AG04450 (cell line): ENCODE measurements at regions not wholly inside any gene's neighbourhood (a gene's known extent, or its start where the extent isn't known, plus 50 kb on each side); places are given as distances from the start of the nearest gene placed in this dataset.

Experiments used
- CTCF ChIA-PET: fragments of 300-600, 350-600 bp; formaldehyde crosslinking; extraction: SDS; loops from one replicate; lab custom pipeline; 2022; ENCODE audit warnings: antibody characterized with exemption, inconsistent platforms; lab: Charles Lee
- POLR2A ChIA-PET: fragments of 350-600 bp; formaldehyde crosslinking; extraction: SDS; loops from one replicate; lab custom pipeline; 2021; ENCODE audit warnings: antibody characterized with exemption, inconsistent platforms; lab: Yijun Ruan, JAX
- DNase-seq: peaks from one replicate; pipeline ENCODE4 v3.0.0-alpha.2; 2011; ENCODE audit warnings: low read depth, low spot score
- H3K27ac ChIP-seq: one replicate; pipeline ENCODE4 v1.5.1; 2012; ENCODE audit warnings: low read depth, low read length, control low read depth
- H3K27me3 ChIP-seq: one replicate; pipeline ENCODE4 v1.6.0; 2012; ENCODE audit warnings: low read length; ENCODE audit not compliant: control insufficient read depth, insufficient read depth
- H3K4me3 ChIP-seq: 2 replicates; pipeline ENCODE4 v1.5.1; 2011; ENCODE audit warnings: mild to moderate bottlenecking, low read depth, low read length, control low read depth
- H3K9me3 ChIP-seq: 2 replicates; pipeline ENCODE4 v1.5.1; 2012; ENCODE audit warnings: low read length; ENCODE audit not compliant: control insufficient read depth, insufficient read depth
- CTCF ChIP-seq: IDR thresholded peaks from 2 replicates; pipeline ENCODE4 v1.5.1; 2011; ENCODE audit warnings: low read depth, low read length, control low read depth, inconsistent platforms

- no peak for TF ChIP-seq CTCF
- CTCF ChIA-PET: no interaction called here
Observed at GRCh38 chr5:111589316-111589715, 77.0 kb upstream of the STARD4 start.

DNA sequence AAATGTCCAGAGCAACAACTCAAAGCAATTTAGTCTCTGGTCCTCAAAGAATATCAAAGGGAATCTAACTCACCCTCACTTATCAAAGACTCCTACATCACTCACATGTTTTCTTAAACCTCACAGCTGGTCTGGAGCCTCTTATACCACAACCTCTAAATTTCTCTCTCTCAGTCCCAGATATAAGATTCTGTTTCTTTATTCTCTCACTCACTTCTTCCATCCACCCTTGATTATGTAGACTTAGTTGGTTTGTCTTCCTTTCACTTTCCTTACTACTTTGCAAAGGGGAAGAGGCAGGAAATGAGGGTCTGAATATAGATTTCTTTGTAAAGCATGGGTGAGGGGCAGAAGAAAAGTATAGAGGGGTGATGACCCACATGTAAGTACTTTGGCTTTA is 75.4 kb upstream of the STARD4 start:
- Histone ChIP-seq H3K27me3 (no peaks in the 10 kb centered on the region), H3K9me3 (no peaks in the 10 kb centered on the region), H3K4me3 (no peak overlapping the region), H3K27ac (no peak overlapping the region)
- ChIA-PET CTCF (interaction anchor here (1.6 kb wide), 1 partner anchor 37 kb away, joined by 4 read pairs; no protein-coding TSS in a partner anchor), POLR2A (no interaction called here)
- no peak for TF ChIP-seq CTCF
- DNase-seq: no peak

More at GRCh38 chr5:111589316-111589715, 77.0 kb upstream of the STARD4 start:
- DNase-seq: no peak
- no peaks in the 10 kb centered on the region for H3K9me3 ChIP-seq
- H3K4me3 ChIP-seq: no peak overlapping the region
- POLR2A ChIA-PET: no interaction called here
- no peak overlapping the region for H3K27ac ChIP-seq
- H3K27me3 ChIP-seq: no peaks in the 10 kb centered on the region

GRCh38 chr5:111585946-111586345 is 73.6 kb upstream of the STARD4 start:
- POLR2A ChIA-PET: no interaction called here
- CTCF ChIA-PET: interaction anchor here (0.7 kb wide), 1 partner anchor 356 kb away, joined by 3 read pairs; no protein-coding TSS in a partner anchor
- no peak for DNase-seq
- H3K4me3 ChIP-seq: no peak overlapping the region
- TF ChIP-seq CTCF: no peak
- H3K27me3 ChIP-seq: no peaks in the 10 kb centered on the region
- no peaks in the 10 kb centered on the region for H3K9me3 ChIP-seq
- H3K27ac ChIP-seq: no peak overlapping the region

- H3K9me3 ChIP-seq: no peaks in the 10 kb centered on the region
- H3K27me3 ChIP-seq: no peaks in the 10 kb centered on the region
- TF ChIP-seq CTCF: no peak
- ChIA-PET CTCF (interaction anchor here (0.7 to 1.3 kb wide), 2 partner anchors 54 to 357 kb away, joined by 3 to 5 read pairs; no protein-coding TSS in a partner anchor), POLR2A (interaction anchor here (1.1 kb wide), 1 partner anchor 96 kb away, joined by 3 read pairs; no protein-coding TSS in a partner anchor)
- no peak overlapping the region for H3K4me3 ChIP-seq
- no peak overlapping the region for H3K27ac ChIP-seq
- DNase-seq: no peak
Observed at GRCh38 chr5:111585291-111585690, 73.0 kb upstream of the STARD4 start.

- H3K9me3 ChIP-seq: no peaks in the 10 kb centered on the region
- no peak overlapping the region for H3K27ac ChIP-seq
- ChIA-PET CTCF (interaction anchor here (1.3 kb wide), 1 partner anchor 53 kb away, joined by 5 read pairs; no protein-coding TSS in a partner anchor), POLR2A (interaction anchor here (1.1 kb wide), 1 partner anchor 97 kb away, joined by 3 read pairs; no protein-coding TSS in a partner anchor)
- H3K4me3 ChIP-seq: no peak overlapping the region
- no peak for DNase-seq
- no peak for TF ChIP-seq CTCF
- H3K27me3 ChIP-seq: no peaks in the 10 kb centered on the region
Observed at GRCh38 chr5:111584651-111585050, 72.3 kb upstream of the STARD4 start.
